B cell (primary cell): ENCODE measurements at regions not wholly inside any gene's neighbourhood (a gene's known extent, or its start where the extent isn't known, plus 50 kb on each side); places are given as distances from the start of the nearest gene placed in this dataset.

Source experiments
- EZH2 ChIP-seq: IDR thresholded peaks from 2 replicates; pipeline ENCODE4 v1.6.1; 2012; ENCODE audit warnings: borderline replicate concordance, low read depth, mild to moderate bottlenecking, moderate library complexity, low read length; ENCODE audit not compliant: insufficient read depth, poor library complexity, severe bottlenecking
- TF ChIP-seq, protein P1 (sequence below): fragments of 200-600 bp; IDR thresholded peaks from one replicate; pipeline ENCODE4 v1.8.0; 2022; ENCODE audit warnings: antibody characterized with exemption, mild to moderate bottlenecking

DNA sequence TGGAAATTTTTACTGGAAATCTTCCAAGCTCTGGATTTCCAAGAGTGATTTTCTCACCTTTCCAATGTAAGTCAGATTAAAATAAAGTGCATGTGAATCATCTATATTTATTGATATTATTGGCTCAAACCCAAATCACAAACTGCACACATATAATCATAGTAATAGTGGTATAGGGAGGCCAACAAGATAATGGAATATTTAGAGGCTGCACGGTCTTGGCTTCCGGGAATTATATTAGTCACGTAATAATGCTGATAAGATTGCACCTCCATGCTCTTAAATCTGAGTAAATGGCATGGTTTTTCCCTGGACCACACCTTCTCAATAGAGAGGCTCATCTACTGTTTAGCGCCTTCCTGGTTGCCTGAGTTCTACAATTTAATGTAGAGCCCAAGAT lies 567.1 kb upstream of the NR2F2 start:
- TF ChIP-seq, protein P1, sequence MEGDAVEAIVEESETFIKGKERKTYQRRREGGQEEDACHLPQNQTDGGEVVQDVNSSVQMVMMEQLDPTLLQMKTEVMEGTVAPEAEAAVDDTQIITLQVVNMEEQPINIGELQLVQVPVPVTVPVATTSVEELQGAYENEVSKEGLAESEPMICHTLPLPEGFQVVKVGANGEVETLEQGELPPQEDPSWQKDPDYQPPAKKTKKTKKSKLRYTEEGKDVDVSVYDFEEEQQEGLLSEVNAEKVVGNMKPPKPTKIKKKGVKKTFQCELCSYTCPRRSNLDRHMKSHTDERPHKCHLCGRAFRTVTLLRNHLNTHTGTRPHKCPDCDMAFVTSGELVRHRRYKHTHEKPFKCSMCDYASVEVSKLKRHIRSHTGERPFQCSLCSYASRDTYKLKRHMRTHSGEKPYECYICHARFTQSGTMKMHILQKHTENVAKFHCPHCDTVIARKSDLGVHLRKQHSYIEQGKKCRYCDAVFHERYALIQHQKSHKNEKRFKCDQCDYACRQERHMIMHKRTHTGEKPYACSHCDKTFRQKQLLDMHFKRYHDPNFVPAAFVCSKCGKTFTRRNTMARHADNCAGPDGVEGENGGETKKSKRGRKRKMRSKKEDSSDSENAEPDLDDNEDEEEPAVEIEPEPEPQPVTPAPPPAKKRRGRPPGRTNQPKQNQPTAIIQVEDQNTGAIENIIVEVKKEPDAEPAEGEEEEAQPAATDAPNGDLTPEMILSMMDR: no peak
- TF ChIP-seq EZH2: no peak
